Embryonic facial prominence (tissue), 1 donor: ENCODE measurements at regions not wholly inside any gene's neighbourhood (a gene's known extent, or its start where the extent isn't known, plus 50 kb on each side); places are given as distances from the start of the nearest gene placed in this dataset.

Source experiments
- DNase-seq: peaks from one replicate; pipeline ENCODE4 v3.0.0-alpha.2; 2016; ENCODE audit errors: extremely low spot score

GRCh38 chr12:115857923-115858322 is 419.6 kb downstream of the MED13L start:
- no peak for DNase-seq

GRCh38 chr12:115857160-115857920 is 420.2 kb downstream of the MED13L start:
- no peak for DNase-seq

GRCh38 chr12:115852054-115852453 is 425.4 kb downstream of the MED13L start:
- no peak for DNase-seq

- DNase-seq = no peak
These were observed 426.5 kb downstream of the MED13L start for GRCh38 chr12:115850957-115851356.

- DNase-seq = no peak
These were observed 428.1 kb downstream of the MED13L start for GRCh38 chr12:115849262-115849943.

GRCh38 chr12:115847398-115847797 is 430.1 kb downstream of the MED13L start:
- no peak for DNase-seq

- no peak for DNase-seq
These were observed 431.0 kb downstream of the MED13L start for GRCh38 chr12:115846516-115846915.

- DNase-seq = no peak
These were observed 437.3 kb downstream of the MED13L start for GRCh38 chr12:115840159-115840558.

GRCh38 chr12:115838952-115839351 is 438.5 kb downstream of the MED13L start:
- DNase-seq = no peak

- no peak for DNase-seq
These were observed 440.3 kb downstream of the MED13L start for GRCh38 chr12:115837220-115837619.

GRCh38 chr12:115835445-115835844 is 442.0 kb downstream of the MED13L start:
- DNase-seq = no peak

GRCh38 chr12:115833704-115834103 is 443.8 kb downstream of the MED13L start:
- no peak for DNase-seq

GRCh38 chr12:115830633-115831032 is 446.9 kb downstream of the MED13L start:
- DNase-seq = no peak

GRCh38 chr12:115830070-115830469 is 447.4 kb downstream of the MED13L start:
- DNase-seq = no peak

- DNase-seq = no peak
These were observed 449.3 kb downstream of the MED13L start for GRCh38 chr12:115828168-115828567.

GRCh38 chr12:115824936-115825602 is 452.4 kb downstream of the MED13L start:
- no peak for DNase-seq

GRCh38 chr12:115823635-115824034 is 453.9 kb downstream of the MED13L start:
- no peak for DNase-seq

- DNase-seq = no peak
These were observed 456.8 kb downstream of the MED13L start for GRCh38 chr12:115820656-115821055.

- DNase-seq = no peak
These were observed 458.5 kb downstream of the MED13L start for GRCh38 chr12:115818973-115819372.

- DNase-seq = no peak
These were observed 460.1 kb downstream of the MED13L start for GRCh38 chr12:115817389-115817788.

GRCh38 chr12:115815924-115816323 is 461.6 kb downstream of the MED13L start:
- DNase-seq = no peak

- DNase-seq = no peak
These were observed 464.2 kb downstream of the MED13L start for GRCh38 chr12:115813256-115813655.

- DNase-seq = no peak
These were observed 465.6 kb downstream of the MED13L start for GRCh38 chr12:115811929-115812328.
